Smooth muscle cell (in vitro differentiated cells): ENCODE measurements at regions not wholly inside any gene's neighbourhood (a gene's known extent, or its start where the extent isn't known, plus 50 kb on each side); places are given as distances from the start of the nearest gene placed in this dataset.

Source experiments
- DNase-seq: peaks from one replicate; lab custom pipeline; 2025; ENCODE audit not compliant: unreplicated experiment; lab: John Stamatoyannopoulos, UW
- H2AFZ ChIP-seq: fragments of 200-600 bp; sonication (generic); 2 replicates; pipeline ENCODE4 v1.6.0; 2016; ENCODE audit warnings: antibody characterized with exemption, low read depth, mild to moderate bottlenecking
- H3F3A ChIP-seq: fragments of 200-600 bp; sonication (generic); 2 replicates; pipeline ENCODE4 v1.6.0; 2017; ENCODE audit warnings: antibody characterized with exemption, low read depth
- H3K27ac ChIP-seq: fragments of 200-600 bp; sonication (generic); 2 replicates; pipeline ENCODE4 v1.5.1; 2016; ENCODE audit warnings: low read depth, mild to moderate bottlenecking
- H3K27me3 ChIP-seq: fragments of 200-600 bp; sonication (generic); 2 replicates; pipeline ENCODE4 v1.6.1; 2016; ENCODE audit warnings: low read depth, mild to moderate bottlenecking
- H3K36me3 ChIP-seq: fragments of 200-600 bp; sonication (generic); 2 replicates; pipeline ENCODE4 v1.5.1; 2016; ENCODE audit warnings: low read depth
- H3K4me1 ChIP-seq: fragments of 200-600 bp; sonication (generic); 2 replicates; pipeline ENCODE4 v1.5.1; 2016; ENCODE audit warnings: low read depth
- H3K4me2 ChIP-seq: fragments of 200-600 bp; sonication (generic); 2 replicates; pipeline ENCODE4 v1.6.0; 2016; ENCODE audit warnings: mild to moderate bottlenecking
- H3K4me3 ChIP-seq: fragments of 200-600 bp; sonication (generic); 2 replicates; pipeline ENCODE4 v1.5.1; 2016; ENCODE audit warnings: mild to moderate bottlenecking
- H3K79me2 ChIP-seq: fragments of 200-600 bp; sonication (generic); 2 replicates; pipeline ENCODE4 v1.6.0; 2016; ENCODE audit warnings: low read depth, mild to moderate bottlenecking
- H3K9ac ChIP-seq: fragments of 200-600 bp; sonication (generic); 2 replicates; pipeline ENCODE4 v1.6.0; 2016; ENCODE audit warnings: low read depth
- H3K9me3 ChIP-seq: fragments of 200-600 bp; sonication (generic); replicated peaks from 2 replicates; pipeline ENCODE4 v1.5.1; 2016; ENCODE audit warnings: low read depth
- H4K20me1 ChIP-seq: fragments of 200-600 bp; sonication (generic); 2 replicates; pipeline ENCODE4 v1.6.0; 2016; ENCODE audit warnings: low read depth
- CTCF ChIP-seq: fragments of 200-600 bp; sonication (generic); IDR thresholded peaks from 2 replicates; pipeline ENCODE4 v1.5.1; 2017; ENCODE audit warnings: borderline replicate concordance, mild to moderate bottlenecking, antibody characterized with exemption; ENCODE audit not compliant: insufficient read depth, poor library complexity, severe bottlenecking
- WGBS: methylation state at CpG from one replicate; pipeline ENCODE4 v1.1.7; 2016; ENCODE audit warnings: low lambda C conversion rate; 5-methylcytosine and 5-hydroxymethylcytosine counted together

GRCh38 chr6:120395330-120395729 lies 939.0 kb downstream of the TBC1D32 start:
- Histone ChIP-seq H3K27me3 (no peaks in the 10 kb centered on the region), H3K4me2 (no peak overlapping the region)

GRCh38 chr6:120392941-120393340 lies 941.3 kb downstream of the TBC1D32 start:
- no peak for TF ChIP-seq CTCF
- Histone ChIP-seq H3K9ac (no peak overlapping the region), H3K79me2 (no peaks in the 10 kb centered on the region), H4K20me1 (no peaks in the 10 kb centered on the region), H3K9me3 (no peaks in the 10 kb centered on the region), H3K4me1 (no peaks in the 10 kb centered on the region), H3K27me3 (peaks cover 10% of the 10 kb centered on the region), H2AFZ (no peak overlapping the region), H3K27ac (no peak overlapping the region), H3K4me2 (peak overlapping the region; percentile 63), H3K36me3 (no peaks in the 10 kb centered on the region), H3F3A (no peaks in the 10 kb centered on the region), H3K4me3 (no peak overlapping the region)
- 42% methylated on average over 2 of the region's 2 CpGs for WGBS
- no peak for DNase-seq

More at GRCh38 chr6:120395330-120395729, 939.0 kb downstream of the TBC1D32 start:
- H3F3A ChIP-seq, result no peaks in the 10 kb centered on the region
- H3K36me3 ChIP-seq, result no peaks in the 10 kb centered on the region
- no peaks in the 10 kb centered on the region for H3K9me3 ChIP-seq
- H3K4me1 ChIP-seq, result no peaks in the 10 kb centered on the region
- no peaks in the 10 kb centered on the region for H3K79me2 ChIP-seq
- DNase-seq, result no peak
- no peak overlapping the region for H3K27ac ChIP-seq
- no peaks in the 10 kb centered on the region for H4K20me1 ChIP-seq
- TF ChIP-seq CTCF, result no peak
- H3K9ac ChIP-seq, result no peak overlapping the region
- no peak overlapping the region for H2AFZ ChIP-seq
- 88% methylated on average over 1 of the region's 1 CpG for WGBS
- H3K4me3 ChIP-seq, result no peak overlapping the region

- H3K4me2 ChIP-seq, result no peak overlapping the region
- no peaks in the 10 kb centered on the region for H3K79me2 ChIP-seq
- DNase-seq, result no peak
- no peak overlapping the region for H3K9ac ChIP-seq
- H3K36me3 ChIP-seq, result no peaks in the 10 kb centered on the region
- no peaks in the 10 kb centered on the region for H3F3A ChIP-seq
- no peak for TF ChIP-seq CTCF
- H4K20me1 ChIP-seq, result no peaks in the 10 kb centered on the region
- no peaks in the 10 kb centered on the region for H3K4me1 ChIP-seq
- H2AFZ ChIP-seq, result no peak overlapping the region
- H3K27me3 ChIP-seq, result peaks cover 10% of the 10 kb centered on the region
- no peak overlapping the region for H3K4me3 ChIP-seq
- H3K27ac ChIP-seq, result no peak overlapping the region
- H3K9me3 ChIP-seq, result no peaks in the 10 kb centered on the region
These were observed 949.6 kb downstream of the TBC1D32 start for GRCh38 chr6:120384671-120385070.

DNA sequence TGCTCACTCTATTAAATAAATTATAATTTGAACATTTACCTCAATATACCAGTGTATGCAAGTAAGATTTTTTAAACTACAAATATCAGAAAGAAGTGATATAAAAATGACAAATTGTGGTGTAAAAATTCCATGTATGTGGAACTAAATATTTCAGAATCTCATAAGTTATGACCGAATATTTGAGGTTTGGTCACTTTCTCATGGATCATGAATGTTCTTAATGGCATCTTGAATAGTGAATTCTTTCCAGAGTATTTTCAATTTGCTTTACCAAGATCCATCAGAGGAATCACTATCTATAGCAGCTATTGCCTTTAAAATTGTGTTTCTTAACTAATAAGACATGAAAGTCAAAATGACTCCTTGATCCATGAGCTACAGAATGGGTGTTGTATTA lies 950.6 kb downstream of the TBC1D32 start:
- no peak overlapping the region for H3K9ac ChIP-seq
- no peaks in the 10 kb centered on the region for H3F3A ChIP-seq
- TF ChIP-seq CTCF, result no peak
- H3K4me3 ChIP-seq, result no peak overlapping the region
- WGBS, result 76% methylated on average over 1 of the region's 1 CpG
- no peaks in the 10 kb centered on the region for H3K79me2 ChIP-seq
- no peak overlapping the region for H2AFZ ChIP-seq
- no peaks in the 10 kb centered on the region for H3K4me1 ChIP-seq
- H3K36me3 ChIP-seq, result no peaks in the 10 kb centered on the region
- no peak overlapping the region for H3K4me2 ChIP-seq
- H3K27ac ChIP-seq, result no peak overlapping the region
- no peaks in the 10 kb centered on the region for H4K20me1 ChIP-seq
- no peak for DNase-seq
- H3K27me3 ChIP-seq, result peaks cover 4% of the 10 kb centered on the region
- no peaks in the 10 kb centered on the region for H3K9me3 ChIP-seq
